ENCODE measurements at regions not wholly inside any gene's neighbourhood (a gene's known extent, or its start where the extent isn't known, plus 50 kb on each side); places are given as distances from the start of the nearest gene placed in this dataset.

- TF ChIP-seq ZNF211 (tag by site-specific recombination; IDR thresholded peaks at IDR 0.05; ENCODE audit: low read depth) (no peak), ZNF837 (tag by site-specific recombination; IDR thresholded peaks at IDR 0.05) (no peak), EGR2 (tag by site-specific recombination; IDR thresholded peaks at IDR 0.05; ENCODE audit: low read depth) (no peak), ZSCAN23 (tag by site-specific recombination; IDR thresholded peaks at IDR 0.05) (no peak), ZNF626 (tag by site-specific recombination; IDR thresholded peaks at IDR 0.05) (no peak), ZNF302 (tag by site-specific recombination; IDR thresholded peaks at IDR 0.05; ENCODE audit: low read depth) (no peak), ZNF513 (tag by site-specific recombination; IDR thresholded peaks at IDR 0.05) (no peak), ZNF146 (tag by site-specific recombination; IDR thresholded peaks at IDR 0.05) (no peak), ZNF488 (tag by site-specific recombination; IDR thresholded peaks at IDR 0.05) (no peak)
Measured at GRCh38 chr6:126945812-126946360, 172.6 kb upstream of the RSPO3 start (continued).

GRCh38 chr6:126947070-126947469 lies 171.4 kb upstream of the RSPO3 start:
- Histone ChIP-seq H3K27ac (ENCODE audit: extremely low read depth, low read depth, low read length) (no peak overlapping the region), H3K9me3 (ENCODE audit: control insufficient read depth, insufficient read depth, low read depth, low read length) (no peaks in the 10 kb centered on the region), H3K36me3 (ENCODE audit: control insufficient read depth in 2 of 2, insufficient read depth in 1 of 2, low read length in 2 of 2) (no peaks in the 10 kb centered on the region), H3K4me1 (ENCODE audit: control insufficient read depth, insufficient read depth, low read length) (no peaks in the 10 kb centered on the region), H3K4me3 (ENCODE audit: low read depth, low read length) (no peak overlapping the region)
- ChIA-PET POLR2A (no interaction called here), CTCF (interaction anchor here (0.5 to 0.7 kb wide), 2 partner anchors 12 to 143 kb away, joined by 3 to 4 read pairs; no protein-coding TSS in a partner anchor)
- TF ChIP-seq ZNF560 (tag by site-specific recombination; IDR thresholded peaks at IDR 0.05; ENCODE audit: borderline replicate concordance): no peak
- TF ChIP-seq ZBTB21 (tag by site-specific recombination; IDR thresholded peaks at IDR 0.05): no peak
- TF ChIP-seq ZNF701 (tag by site-specific recombination; IDR thresholded peaks at IDR 0.05): no peak
- TF ChIP-seq ZNF214 (tag by site-specific recombination; IDR thresholded peaks at IDR 0.05; ENCODE audit: borderline replicate concordance): no peak
- TF ChIP-seq ZNF792 (tag by site-specific recombination; IDR thresholded peaks at IDR 0.05): no peak
- no peak for TF ChIP-seq ZNF555 (tag by site-specific recombination; conservative IDR thresholded peaks at IDR 0.05)
- TF ChIP-seq ZNF549 (tag by site-specific recombination; IDR thresholded peaks at IDR 0.05): no peak
- no peak for TF ChIP-seq ZNF26 (tag by site-specific recombination; IDR thresholded peaks at IDR 0.05)
- TF ChIP-seq BCL6B (tag by site-specific recombination; IDR thresholded peaks at IDR 0.05): no peak
- TF ChIP-seq ZNF677 (tag by site-specific recombination; IDR thresholded peaks at IDR 0.05): no peak
- no peak for TF ChIP-seq ZNF488 (tag by site-specific recombination; IDR thresholded peaks at IDR 0.05)
- TF ChIP-seq FEZF1 (tag by site-specific recombination; IDR thresholded peaks at IDR 0.05): no peak
- TF ChIP-seq ZNF580 (tag by site-specific recombination; IDR thresholded peaks at IDR 0.05): no peak

Data from HEK293 (cell line).